ENCODE measurements at regions not wholly inside any gene's neighbourhood (a gene's known extent, or its start where the extent isn't known, plus 50 kb on each side); places are given as distances from the start of the nearest gene placed in this dataset.
"Not testable (repeated sequence)": the region's sequence is repeated elsewhere in the genome, so short reads cannot be mapped to it uniquely, and the experiment has no call there.

GRCh38 chr12:124655048-124655697 lies 87.8 kb upstream of the NCOR2 start:
- in situ Hi-C loops (cut with MboI; ENCODE audit: low sequenced_read_pairs): no loop called here

- in situ Hi-C loops (cut with MboI; ENCODE audit: low sequenced_read_pairs): no loop called here
Measured at GRCh38 chr12:124654666-124655047, 87.2 kb upstream of the NCOR2 start.

GRCh38 chr12:124653169-124653931 lies 85.9 kb upstream of the NCOR2 start:
- in situ Hi-C loops (cut with MboI; ENCODE audit: low sequenced_read_pairs): no loop called here

GRCh38 chr12:124652661-124653060 lies 85.2 kb upstream of the NCOR2 start:
- in situ Hi-C loops (cut with MboI; ENCODE audit: low sequenced_read_pairs): no loop called here

GRCh38 chr12:124651516-124652273 lies 84.3 kb upstream of the NCOR2 start:
- in situ Hi-C loops (cut with MboI; ENCODE audit: low sequenced_read_pairs): no loop called here

- in situ Hi-C loops (cut with MboI; ENCODE audit: low sequenced_read_pairs): no loop called here
Measured at GRCh38 chr12:124650912-124651311, 83.5 kb upstream of the NCOR2 start.

GRCh38 chr12:124648710-124649384 lies 81.4 kb upstream of the NCOR2 start:
- in situ Hi-C loops (cut with MboI; ENCODE audit: low sequenced_read_pairs): no loop called here

GRCh38 chr12:124647316-124647715 lies 79.9 kb upstream of the NCOR2 start:
- in situ Hi-C loops (cut with MboI; ENCODE audit: low sequenced_read_pairs): no loop called here

GRCh38 chr12:124646385-124647230 lies 79.2 kb upstream of the NCOR2 start:
- in situ Hi-C loops (cut with MboI; ENCODE audit: low sequenced_read_pairs): no loop called here

GRCh38 chr12:124645530-124646244 lies 78.3 kb upstream of the NCOR2 start:
- in situ Hi-C loops (cut with MboI; ENCODE audit: low sequenced_read_pairs): no loop called here

- in situ Hi-C loops (cut with MboI; ENCODE audit: low sequenced_read_pairs): not testable (repeated sequence)
Measured at GRCh38 chr12:124643768-124644167, 76.4 kb upstream of the NCOR2 start.

- in situ Hi-C loops (cut with MboI; ENCODE audit: low sequenced_read_pairs): no loop called here
Measured at GRCh38 chr12:124642105-124642504, 74.7 kb upstream of the NCOR2 start.

GRCh38 chr12:124641591-124641990 lies 74.2 kb upstream of the NCOR2 start:
- in situ Hi-C loops (cut with MboI; ENCODE audit: low sequenced_read_pairs): no loop called here

GRCh38 chr12:124640056-124640455 lies 72.6 kb upstream of the NCOR2 start:
- in situ Hi-C loops (cut with MboI; ENCODE audit: low sequenced_read_pairs): no loop called here

GRCh38 chr12:124639122-124639806 lies 71.9 kb upstream of the NCOR2 start:
- in situ Hi-C loops (cut with MboI; ENCODE audit: low sequenced_read_pairs): no loop called here

- in situ Hi-C loops (cut with MboI; ENCODE audit: low sequenced_read_pairs): no loop called here
Measured at GRCh38 chr12:124637581-124637981, 70.2 kb upstream of the NCOR2 start.

- in situ Hi-C loops (cut with MboI; ENCODE audit: low sequenced_read_pairs): no loop called here
Measured at GRCh38 chr12:124637163-124637562, 69.8 kb upstream of the NCOR2 start.

- in situ Hi-C loops (cut with MboI; ENCODE audit: low sequenced_read_pairs): no loop called here
Measured at GRCh38 chr12:124636138-124636978, 68.9 kb upstream of the NCOR2 start.

Data from HL-60/S4 treated with phorbol 12-myristate 13-acetate at 8.2 ng/mL for 4 days and 3 days (cell line).